GM20000 (cell line): ENCODE measurements at regions not wholly inside any gene's neighbourhood (a gene's known extent, or its start where the extent isn't known, plus 50 kb on each side); places are given as distances from the start of the nearest gene placed in this dataset.
"Not testable (repeated sequence)": the region's sequence is repeated elsewhere in the genome, so short reads cannot be mapped to it uniquely, and the experiment has no call there.

Experiments used
- DNase-seq: peaks from one replicate; pipeline ENCODE4 v3.0.0; 2012; ENCODE audit warnings: low spot score
- TF ChIP-seq, protein P1 (sequence below): IDR thresholded peaks from 2 replicates; pipeline ENCODE4 v1.5.1; 2012; ENCODE audit warnings: mild to moderate bottlenecking, control low read depth; ENCODE audit errors: extremely low read depth, missing control alignments

DNA sequence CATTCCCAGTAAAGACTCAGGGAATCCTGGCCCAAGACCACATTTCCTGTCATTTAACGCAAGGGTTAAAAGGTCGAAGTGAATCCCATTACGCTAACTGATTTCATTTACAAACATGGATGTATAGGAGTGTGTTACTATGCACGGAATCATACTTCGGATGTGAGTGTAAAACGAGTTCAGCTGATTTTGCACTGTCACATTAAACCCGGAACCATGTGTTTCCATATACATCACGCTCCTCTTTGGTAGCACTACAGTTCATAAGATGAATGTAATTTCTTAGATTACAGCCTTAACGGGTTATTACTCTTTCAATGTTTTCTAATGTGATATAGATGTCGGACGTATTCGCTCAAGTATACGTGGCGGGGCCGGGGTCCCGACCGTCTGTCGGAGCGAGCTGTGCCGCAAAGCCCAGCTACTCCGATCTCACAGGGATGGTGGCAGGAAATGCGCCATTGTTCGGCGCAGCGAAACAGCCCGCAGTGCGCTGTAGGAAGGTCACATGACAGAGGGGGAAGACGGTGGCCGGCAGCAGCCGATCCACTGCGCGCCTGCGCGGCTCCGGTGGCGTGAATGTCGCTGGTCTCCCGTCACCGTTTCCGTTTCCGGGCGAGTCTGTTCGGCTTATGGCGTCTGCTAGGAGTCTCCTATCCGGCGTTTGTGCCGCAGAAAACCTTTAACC, 97.3 kb downstream of the NPAP1 start:
- TF ChIP-seq, protein P1, sequence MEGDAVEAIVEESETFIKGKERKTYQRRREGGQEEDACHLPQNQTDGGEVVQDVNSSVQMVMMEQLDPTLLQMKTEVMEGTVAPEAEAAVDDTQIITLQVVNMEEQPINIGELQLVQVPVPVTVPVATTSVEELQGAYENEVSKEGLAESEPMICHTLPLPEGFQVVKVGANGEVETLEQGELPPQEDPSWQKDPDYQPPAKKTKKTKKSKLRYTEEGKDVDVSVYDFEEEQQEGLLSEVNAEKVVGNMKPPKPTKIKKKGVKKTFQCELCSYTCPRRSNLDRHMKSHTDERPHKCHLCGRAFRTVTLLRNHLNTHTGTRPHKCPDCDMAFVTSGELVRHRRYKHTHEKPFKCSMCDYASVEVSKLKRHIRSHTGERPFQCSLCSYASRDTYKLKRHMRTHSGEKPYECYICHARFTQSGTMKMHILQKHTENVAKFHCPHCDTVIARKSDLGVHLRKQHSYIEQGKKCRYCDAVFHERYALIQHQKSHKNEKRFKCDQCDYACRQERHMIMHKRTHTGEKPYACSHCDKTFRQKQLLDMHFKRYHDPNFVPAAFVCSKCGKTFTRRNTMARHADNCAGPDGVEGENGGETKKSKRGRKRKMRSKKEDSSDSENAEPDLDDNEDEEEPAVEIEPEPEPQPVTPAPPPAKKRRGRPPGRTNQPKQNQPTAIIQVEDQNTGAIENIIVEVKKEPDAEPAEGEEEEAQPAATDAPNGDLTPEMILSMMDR: no peak
- DNase-seq: peak; percentile 25

DNA sequence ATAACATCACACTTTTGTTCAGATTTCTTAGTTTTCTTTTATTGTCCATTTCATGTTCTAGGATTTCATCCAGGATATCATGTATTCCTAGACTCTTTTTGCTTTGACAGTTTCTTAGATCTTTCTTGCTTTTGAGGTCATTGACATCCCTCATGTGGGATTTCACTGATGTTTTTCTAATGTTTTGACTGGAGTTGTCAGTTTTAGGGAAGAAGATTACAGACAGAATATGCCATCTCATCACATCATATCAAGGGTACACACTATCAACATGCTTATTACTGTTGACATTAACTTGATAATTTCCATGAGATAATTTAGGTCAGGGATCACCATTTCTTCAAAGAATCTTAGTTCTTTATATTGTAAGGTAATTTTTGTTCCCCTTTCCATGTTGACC, 101.7 kb downstream of the NPAP1 start:
- TF ChIP-seq, protein P1: no peak
- DNase-seq: no peak

DNA sequence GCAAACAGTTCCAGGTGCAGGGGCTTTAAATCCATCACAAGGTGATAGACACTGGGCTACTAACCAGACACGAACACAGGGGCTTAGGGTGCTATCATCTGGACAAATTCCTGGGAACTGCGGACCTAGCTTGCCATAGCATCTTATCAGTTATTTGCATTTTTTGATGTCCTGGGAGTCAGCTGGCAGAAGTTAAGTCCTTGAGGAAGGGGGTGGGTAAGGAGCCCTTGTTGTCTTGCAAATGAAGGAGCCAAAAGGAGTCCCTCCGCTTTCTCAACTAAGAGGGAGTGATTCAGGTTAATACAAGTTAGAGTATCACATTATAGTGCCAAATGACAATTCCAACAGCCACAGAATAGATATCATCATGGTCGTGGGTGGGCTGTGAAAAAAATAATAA, 108.9 kb downstream of the NPAP1 start:
- TF ChIP-seq, protein P1: no peak
- no peak for DNase-seq

DNA sequence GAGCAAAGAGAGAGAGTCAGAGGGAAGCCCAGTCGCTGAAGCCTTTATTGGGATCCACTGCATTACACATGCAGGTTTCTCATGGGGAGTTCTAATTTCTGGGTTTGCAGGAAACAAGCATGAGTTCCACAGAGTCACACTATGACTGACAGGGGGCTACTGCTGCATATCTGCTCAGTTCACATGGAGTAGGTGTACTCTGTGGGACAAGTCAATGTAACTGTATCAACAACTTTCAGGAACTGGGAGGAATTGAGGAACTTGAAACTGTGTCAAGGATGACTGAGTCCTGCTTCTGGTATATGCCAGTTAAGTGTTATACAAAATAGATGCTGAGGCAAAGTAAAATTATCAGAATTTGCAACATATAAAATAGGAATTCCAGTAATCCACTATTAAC, 110.8 kb downstream of the NPAP1 start:
- no peak for DNase-seq
- TF ChIP-seq, protein P1: no peak

DNA sequence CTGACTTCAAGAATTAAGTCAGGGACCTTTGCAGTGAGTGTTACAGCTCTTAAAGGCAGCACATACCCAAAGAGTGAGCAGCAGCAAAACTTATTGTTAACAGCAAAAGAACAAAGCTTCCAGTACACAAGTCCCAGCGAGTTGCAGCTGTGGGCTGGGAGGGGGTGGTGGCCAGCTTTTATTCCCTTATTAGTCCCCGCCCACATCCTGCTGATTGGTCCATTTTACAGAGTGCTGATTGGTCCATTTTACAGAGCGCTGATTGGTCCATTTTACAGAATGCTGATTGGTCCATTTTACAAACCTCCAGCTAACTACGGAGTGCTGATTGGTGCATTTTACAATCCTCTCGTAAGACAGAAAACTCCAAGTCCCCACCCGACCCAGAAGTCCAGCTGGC, 127.0 kb downstream of the NPAP1 start:
- not testable (repeated sequence) for DNase-seq

DNA sequence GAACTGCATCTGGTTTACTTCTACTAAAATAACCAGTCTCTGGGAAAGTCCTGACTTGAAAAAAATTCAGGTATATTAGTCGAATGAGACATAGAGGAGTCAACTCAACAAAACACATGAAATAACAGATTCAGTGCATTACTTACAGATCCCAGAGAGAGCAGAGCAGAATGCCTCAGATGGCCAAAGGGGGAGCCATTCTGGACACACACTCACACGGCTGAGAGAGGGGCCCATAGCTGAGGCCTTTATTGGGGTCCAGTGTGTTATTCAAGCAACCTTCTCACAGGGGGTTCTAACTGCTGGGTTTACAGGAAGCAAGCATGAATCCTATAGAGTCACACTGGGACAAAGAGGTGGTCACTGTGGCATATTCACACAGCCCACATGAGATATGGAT, 135.1 kb upstream of the SNRPN start:
- no peak for DNase-seq
- TF ChIP-seq, protein P1: no peak

DNA sequence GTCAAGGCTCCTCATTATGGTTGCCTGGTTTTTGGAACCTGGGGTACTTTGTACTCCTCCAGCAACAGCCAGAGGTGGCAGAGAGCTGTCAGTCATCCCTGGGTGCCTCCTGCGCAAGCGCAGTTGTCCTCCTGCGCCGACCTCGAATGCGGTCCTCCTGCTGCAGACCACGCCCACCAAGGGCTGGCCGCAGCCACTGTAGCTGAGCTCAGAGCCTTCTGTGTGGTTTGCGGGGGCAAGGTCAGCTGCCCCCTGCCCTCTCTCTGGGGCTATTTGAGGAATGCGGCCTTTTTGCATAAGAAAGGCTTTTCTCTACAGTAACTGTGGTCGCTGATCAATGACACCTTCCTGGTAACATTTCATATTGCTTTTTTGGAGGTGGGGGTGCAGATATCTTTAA, 131.3 kb upstream of the SNRPN start:
- no peak for DNase-seq
- TF ChIP-seq, protein P1: no peak

DNA sequence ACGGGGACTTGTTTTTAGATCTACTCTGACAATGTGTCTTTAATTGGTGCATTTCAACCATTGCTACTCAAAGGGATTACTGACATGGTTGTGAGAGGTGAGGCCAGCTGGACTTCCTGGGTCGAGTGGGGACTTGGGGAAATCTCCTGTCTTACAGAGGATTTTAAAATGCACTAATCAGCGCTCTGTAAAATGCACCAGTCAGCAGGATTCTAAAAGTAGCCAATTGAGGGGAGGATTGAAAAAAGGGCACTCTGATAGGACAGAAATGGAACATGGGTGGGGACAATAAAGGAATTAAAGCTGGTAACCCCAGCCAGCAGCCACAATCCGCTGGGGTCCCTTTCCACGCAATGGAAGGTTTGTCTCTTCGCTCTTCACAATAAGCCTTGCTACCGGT, 122.5 kb upstream of the SNRPN start:
- TF ChIP-seq, protein P1: no peak
- DNase-seq: no peak
